CD4-positive, alpha-beta T cell treated with Interleukin-17A for 4 hours (primary cell): ENCODE measurements at regions not wholly inside any gene's neighbourhood (a gene's known extent, or its start where the extent isn't known, plus 50 kb on each side); places are given as distances from the start of the nearest gene placed in this dataset.

Experiments used
- DNase-seq: peaks from one replicate; pipeline ENCODE4 v3.0.0-alpha.2; 2020; ENCODE audit warnings: mixed read lengths

- DNase-seq = no peak
Measured at GRCh38 chr6:169165561-169166300, 87.9 kb downstream of the THBS2 start.

- no peak for DNase-seq
Measured at GRCh38 chr6:169164986-169165385, 88.7 kb downstream of the THBS2 start.

GRCh38 chr6:169164451-169164850, 89.2 kb downstream of the THBS2 start:
- DNase-seq = no peak

- no peak for DNase-seq
Measured at GRCh38 chr6:169163411-169163901, 90.2 kb downstream of the THBS2 start.

GRCh38 chr6:169162752-169163407, 90.8 kb downstream of the THBS2 start:
- no peak for DNase-seq

- DNase-seq = no peak
Measured at GRCh38 chr6:169162249-169162648, 91.4 kb downstream of the THBS2 start.

- no peak for DNase-seq
Measured at GRCh38 chr6:169161572-169162167, 92.0 kb downstream of the THBS2 start.

GRCh38 chr6:169160855-169161560, 92.6 kb downstream of the THBS2 start:
- no peak for DNase-seq

GRCh38 chr6:169160091-169160854, 93.4 kb downstream of the THBS2 start:
- no peak for DNase-seq

GRCh38 chr6:169159331-169159730, 94.3 kb downstream of the THBS2 start:
- no peak for DNase-seq

- no peak for DNase-seq
Measured at GRCh38 chr6:169158691-169159090, 95.0 kb downstream of the THBS2 start.

GRCh38 chr6:169158174-169158573, 95.5 kb downstream of the THBS2 start:
- no peak for DNase-seq

GRCh38 chr6:169157197-169158148, 96.2 kb downstream of the THBS2 start:
- no peak for DNase-seq

- no peak for DNase-seq
Measured at GRCh38 chr6:169156793-169157147, 96.9 kb downstream of the THBS2 start.

- DNase-seq = no peak
Measured at GRCh38 chr6:169156108-169156792, 97.4 kb downstream of the THBS2 start.

- no peak for DNase-seq
Measured at GRCh38 chr6:169155481-169155880, 98.2 kb downstream of the THBS2 start.

- no peak for DNase-seq
Measured at GRCh38 chr6:169153401-169153800, 100.2 kb downstream of the THBS2 start.

GRCh38 chr6:169146521-169146920, 107.1 kb downstream of the THBS2 start:
- no peak for DNase-seq

- no peak for DNase-seq
Measured at GRCh38 chr6:169145991-169146501, 107.6 kb downstream of the THBS2 start.

GRCh38 chr6:169145496-169145895, 108.2 kb downstream of the THBS2 start:
- DNase-seq = no peak

- no peak for DNase-seq
Measured at GRCh38 chr6:169144356-169144755, 109.3 kb downstream of the THBS2 start.
